ENCODE measurements at regions not wholly inside any gene's neighbourhood (a gene's known extent, or its start where the extent isn't known, plus 50 kb on each side); places are given as distances from the start of the nearest gene placed in this dataset.
"Not testable (repeated sequence)": the region's sequence is repeated elsewhere in the genome, so short reads cannot be mapped to it uniquely, and the experiment has no call there.

DNA sequence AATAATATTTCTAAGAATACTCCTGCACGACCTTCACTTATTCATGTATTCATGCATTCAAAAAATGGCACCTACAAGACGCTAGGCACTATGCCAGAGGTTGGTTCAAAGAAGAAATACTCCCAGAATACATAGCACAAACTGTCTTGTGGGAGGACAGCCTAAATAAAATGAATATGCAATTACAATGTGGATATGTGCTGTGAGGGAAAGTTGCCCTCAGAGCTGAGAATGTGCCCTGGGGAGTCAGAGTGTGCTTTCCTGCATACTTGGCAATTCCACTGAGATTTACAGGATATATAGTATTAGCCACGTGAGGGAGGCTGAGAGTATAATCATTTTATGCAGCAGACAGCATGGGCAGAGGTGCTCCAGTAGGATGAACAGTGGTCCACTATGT lies 872.9 kb downstream of the GRID1 start (continued):
- TF ChIP-seq, protein P1, sequence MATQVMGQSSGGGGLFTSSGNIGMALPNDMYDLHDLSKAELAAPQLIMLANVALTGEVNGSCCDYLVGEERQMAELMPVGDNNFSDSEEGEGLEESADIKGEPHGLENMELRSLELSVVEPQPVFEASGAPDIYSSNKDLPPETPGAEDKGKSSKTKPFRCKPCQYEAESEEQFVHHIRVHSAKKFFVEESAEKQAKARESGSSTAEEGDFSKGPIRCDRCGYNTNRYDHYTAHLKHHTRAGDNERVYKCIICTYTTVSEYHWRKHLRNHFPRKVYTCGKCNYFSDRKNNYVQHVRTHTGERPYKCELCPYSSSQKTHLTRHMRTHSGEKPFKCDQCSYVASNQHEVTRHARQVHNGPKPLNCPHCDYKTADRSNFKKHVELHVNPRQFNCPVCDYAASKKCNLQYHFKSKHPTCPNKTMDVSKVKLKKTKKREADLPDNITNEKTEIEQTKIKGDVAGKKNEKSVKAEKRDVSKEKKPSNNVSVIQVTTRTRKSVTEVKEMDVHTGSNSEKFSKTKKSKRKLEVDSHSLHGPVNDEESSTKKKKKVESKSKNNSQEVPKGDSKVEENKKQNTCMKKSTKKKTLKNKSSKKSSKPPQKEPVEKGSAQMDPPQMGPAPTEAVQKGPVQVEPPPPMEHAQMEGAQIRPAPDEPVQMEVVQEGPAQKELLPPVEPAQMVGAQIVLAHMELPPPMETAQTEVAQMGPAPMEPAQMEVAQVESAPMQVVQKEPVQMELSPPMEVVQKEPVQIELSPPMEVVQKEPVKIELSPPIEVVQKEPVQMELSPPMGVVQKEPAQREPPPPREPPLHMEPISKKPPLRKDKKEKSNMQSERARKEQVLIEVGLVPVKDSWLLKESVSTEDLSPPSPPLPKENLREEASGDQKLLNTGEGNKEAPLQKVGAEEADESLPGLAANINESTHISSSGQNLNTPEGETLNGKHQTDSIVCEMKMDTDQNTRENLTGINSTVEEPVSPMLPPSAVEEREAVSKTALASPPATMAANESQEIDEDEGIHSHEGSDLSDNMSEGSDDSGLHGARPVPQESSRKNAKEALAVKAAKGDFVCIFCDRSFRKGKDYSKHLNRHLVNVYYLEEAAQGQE (IDR thresholded peaks at IDR 0.05; ENCODE audit: unreplicated experiment), result no peak
- TF ChIP-seq STAT1 (IDR thresholded peaks at IDR 0.05; ENCODE audit: unreplicated experiment), result no peak

DNA sequence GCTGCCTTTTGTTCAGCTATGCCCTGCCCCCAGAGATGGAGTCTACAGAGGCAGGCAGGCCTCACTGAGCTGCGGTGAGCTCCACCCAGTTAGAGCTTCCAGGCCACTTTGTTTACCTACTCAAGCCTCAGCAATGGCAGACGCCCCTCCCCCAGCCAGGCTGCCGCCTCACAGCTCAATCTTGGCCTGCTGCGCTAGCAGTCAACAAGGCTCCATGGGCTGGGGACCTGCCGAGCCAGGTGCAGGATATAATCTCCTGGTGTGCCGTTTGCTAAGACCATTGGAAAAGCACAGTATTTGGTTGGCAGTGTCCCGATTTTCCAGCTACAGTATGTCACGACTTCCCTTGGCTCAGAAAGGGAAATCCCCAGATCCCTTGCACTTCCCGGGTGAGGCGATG lies 862.0 kb downstream of the GRID1 start:
- H3K36me3 ChIP-seq (ENCODE audit: insufficient read depth); H3F3A ChIP-seq (replicated peaks; ENCODE audit: low read depth); H3K4me3 Mint-ChIP-seq: not testable (repeated sequence)

DNA sequence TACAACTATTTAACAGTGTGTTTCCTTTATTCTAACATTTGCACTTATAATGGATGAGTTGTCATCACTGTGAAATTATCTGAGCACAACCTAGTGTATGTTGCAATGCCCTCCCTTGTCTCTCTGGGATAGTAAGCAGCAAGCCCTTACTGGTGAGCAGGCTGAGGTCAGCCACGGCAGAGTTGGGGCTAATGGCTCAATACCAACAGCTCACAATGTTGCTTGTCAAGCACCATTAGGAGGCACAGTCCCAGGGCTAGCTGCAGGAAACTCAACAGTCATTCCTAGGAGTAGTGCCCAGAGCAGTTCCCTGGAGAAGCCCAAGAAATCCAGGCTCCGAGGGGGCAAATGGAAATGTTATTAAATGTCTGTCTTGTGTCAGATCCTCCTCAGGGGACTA lies 858.4 kb downstream of the GRID1 start:
- Histone ChIP-seq H3K4me2 (no peak overlapping the region), H3K36me3 (ENCODE audit: insufficient read depth) (0 out of 2 replicates have a peak, but pooled peaks cover 7% of the 10 kb centered on the region), H3K27ac (ENCODE audit: low read depth) (no peak overlapping the region), H3K9me2 (ENCODE audit: insufficient read depth) (no peaks in the 10 kb centered on the region), H3K27me3 (ENCODE audit: insufficient read depth) (no peaks in the 10 kb centered on the region), H3K4me1 (ENCODE audit: insufficient read depth) (no peaks in the 10 kb centered on the region), H3F3A (replicated peaks; ENCODE audit: low read depth) (no peaks in the 10 kb centered on the region), H3K79me2 (replicated peaks; ENCODE audit: insufficient read depth) (no peaks in the 10 kb centered on the region), H3K4me3 (no peak overlapping the region), H4K20me1 (replicated peaks; ENCODE audit: insufficient read depth) (no peaks in the 10 kb centered on the region), H2AFZ (no peak overlapping the region)
- no peak for DNase-seq (ENCODE audit: low spot score)
- peaks cover 3% of the 10 kb centered on the region for H3K4me1 Mint-ChIP-seq
- H3K36me3 Mint-ChIP-seq (ENCODE audit: low read depth), result peaks cover 13% of the 10 kb centered on the region
- peaks cover 11% of the 10 kb centered on the region for H3K27me3 Mint-ChIP-seq (ENCODE audit: insufficient read depth, low read depth, poor library complexity)
- H3K4me3 Mint-ChIP-seq, result no peak overlapping the region
- H3K27ac Mint-ChIP-seq, result no peak overlapping the region
- peaks cover 92% of the 10 kb centered on the region for H3K9me3 Mint-ChIP-seq
- no peak for ATAC-seq
- TF ChIP-seq NANOG (IDR thresholded peaks at IDR 0.05; ENCODE audit: borderline replicate concordance), result no peak
- no peak for TF ChIP-seq STAT1 (IDR thresholded peaks at IDR 0.05; ENCODE audit: unreplicated experiment)
- no peak for TF ChIP-seq POLR2AphosphoS5 (IDR thresholded peaks at IDR 0.05; ENCODE audit: low read depth)
- TF ChIP-seq, protein P1 (IDR thresholded peaks at IDR 0.05; ENCODE audit: unreplicated experiment), result no peak
- TF ChIP-seq, protein P2, sequence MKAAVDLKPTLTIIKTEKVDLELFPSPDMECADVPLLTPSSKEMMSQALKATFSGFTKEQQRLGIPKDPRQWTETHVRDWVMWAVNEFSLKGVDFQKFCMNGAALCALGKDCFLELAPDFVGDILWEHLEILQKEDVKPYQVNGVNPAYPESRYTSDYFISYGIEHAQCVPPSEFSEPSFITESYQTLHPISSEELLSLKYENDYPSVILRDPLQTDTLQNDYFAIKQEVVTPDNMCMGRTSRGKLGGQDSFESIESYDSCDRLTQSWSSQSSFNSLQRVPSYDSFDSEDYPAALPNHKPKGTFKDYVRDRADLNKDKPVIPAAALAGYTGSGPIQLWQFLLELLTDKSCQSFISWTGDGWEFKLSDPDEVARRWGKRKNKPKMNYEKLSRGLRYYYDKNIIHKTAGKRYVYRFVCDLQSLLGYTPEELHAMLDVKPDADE (IDR thresholded peaks at IDR 0.05), result no peak
- TF ChIP-seq, protein P3, sequence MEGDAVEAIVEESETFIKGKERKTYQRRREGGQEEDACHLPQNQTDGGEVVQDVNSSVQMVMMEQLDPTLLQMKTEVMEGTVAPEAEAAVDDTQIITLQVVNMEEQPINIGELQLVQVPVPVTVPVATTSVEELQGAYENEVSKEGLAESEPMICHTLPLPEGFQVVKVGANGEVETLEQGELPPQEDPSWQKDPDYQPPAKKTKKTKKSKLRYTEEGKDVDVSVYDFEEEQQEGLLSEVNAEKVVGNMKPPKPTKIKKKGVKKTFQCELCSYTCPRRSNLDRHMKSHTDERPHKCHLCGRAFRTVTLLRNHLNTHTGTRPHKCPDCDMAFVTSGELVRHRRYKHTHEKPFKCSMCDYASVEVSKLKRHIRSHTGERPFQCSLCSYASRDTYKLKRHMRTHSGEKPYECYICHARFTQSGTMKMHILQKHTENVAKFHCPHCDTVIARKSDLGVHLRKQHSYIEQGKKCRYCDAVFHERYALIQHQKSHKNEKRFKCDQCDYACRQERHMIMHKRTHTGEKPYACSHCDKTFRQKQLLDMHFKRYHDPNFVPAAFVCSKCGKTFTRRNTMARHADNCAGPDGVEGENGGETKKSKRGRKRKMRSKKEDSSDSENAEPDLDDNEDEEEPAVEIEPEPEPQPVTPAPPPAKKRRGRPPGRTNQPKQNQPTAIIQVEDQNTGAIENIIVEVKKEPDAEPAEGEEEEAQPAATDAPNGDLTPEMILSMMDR (conservative IDR thresholded peaks at IDR 0.05; ENCODE audit: low read depth in 2 of 2), result no peak
- TF ChIP-seq ZNF114 (CRISPR knock-in tag; IDR thresholded peaks at IDR 0.05), result no peak
- TF ChIP-seq EZH2 (IDR thresholded peaks at IDR 0.05; ENCODE audit: low read depth, unreplicated experiment), result no peak

More for the DNA sequence above, 862.0 kb downstream of the GRID1 start:
- H3K79me2 ChIP-seq (replicated peaks; ENCODE audit: insufficient read depth); H3K27me3 Mint-ChIP-seq (ENCODE audit: insufficient read depth, low read depth, poor library complexity); H3K4me2 ChIP-seq; H3K4me1 ChIP-seq (ENCODE audit: insufficient read depth); ATAC-seq; H4K20me1 ChIP-seq (replicated peaks; ENCODE audit: insufficient read depth); H3K9me2 ChIP-seq (ENCODE audit: insufficient read depth); H3K27ac Mint-ChIP-seq; H3K4me3 ChIP-seq; H3K27me3 ChIP-seq (ENCODE audit: insufficient read depth); DNase-seq (ENCODE audit: low spot score); H3K27ac ChIP-seq (ENCODE audit: low read depth); H2AFZ ChIP-seq; H3K4me1 Mint-ChIP-seq: not testable (repeated sequence)
- Mint-ChIP-seq H3K36me3 (ENCODE audit: low read depth) (peaks cover 26% of the 10 kb centered on the region), H3K9me3 (peaks cover 95% of the 10 kb centered on the region)

Data from GM23338 (cell line).